ENCODE measurements at regions not wholly inside any gene's neighbourhood (a gene's known extent, or its start where the extent isn't known, plus 50 kb on each side); places are given as distances from the start of the nearest gene placed in this dataset.

DNA sequence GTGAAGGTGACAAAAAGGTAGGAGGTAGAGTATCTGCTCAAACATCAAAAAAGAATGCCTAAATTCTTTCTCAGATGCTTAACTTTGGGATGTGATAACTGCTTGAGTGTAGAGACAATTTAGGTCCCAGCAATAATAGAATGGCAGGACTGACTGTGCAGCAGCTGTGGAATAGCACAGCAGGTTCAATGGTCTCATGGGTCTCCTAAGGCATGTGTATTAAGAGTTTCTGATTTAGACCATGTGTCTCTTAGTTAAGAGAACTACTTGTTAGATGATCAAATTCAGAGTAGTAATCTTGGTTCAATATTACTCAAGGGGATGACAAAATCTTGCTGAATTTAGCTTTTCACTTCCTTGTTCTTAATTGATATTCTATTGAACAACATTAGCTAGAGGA is 72.0 kb downstream of the ALX1 start:
- Mint-ChIP-seq H3K9me3 (ENCODE audit: low read depth) (no peaks in the 10 kb centered on the region), H3K27ac (no peak overlapping the region), H3K4me3 (no peak overlapping the region), H3K4me1 (no peaks in the 10 kb centered on the region), H3K27me3 (no peaks in the 10 kb centered on the region), H3K36me3 (no peaks in the 10 kb centered on the region)
- CTCF ChIA-PET, result no interaction called here
- DNase-seq (no peak), ATAC-seq (no peak)

DNA sequence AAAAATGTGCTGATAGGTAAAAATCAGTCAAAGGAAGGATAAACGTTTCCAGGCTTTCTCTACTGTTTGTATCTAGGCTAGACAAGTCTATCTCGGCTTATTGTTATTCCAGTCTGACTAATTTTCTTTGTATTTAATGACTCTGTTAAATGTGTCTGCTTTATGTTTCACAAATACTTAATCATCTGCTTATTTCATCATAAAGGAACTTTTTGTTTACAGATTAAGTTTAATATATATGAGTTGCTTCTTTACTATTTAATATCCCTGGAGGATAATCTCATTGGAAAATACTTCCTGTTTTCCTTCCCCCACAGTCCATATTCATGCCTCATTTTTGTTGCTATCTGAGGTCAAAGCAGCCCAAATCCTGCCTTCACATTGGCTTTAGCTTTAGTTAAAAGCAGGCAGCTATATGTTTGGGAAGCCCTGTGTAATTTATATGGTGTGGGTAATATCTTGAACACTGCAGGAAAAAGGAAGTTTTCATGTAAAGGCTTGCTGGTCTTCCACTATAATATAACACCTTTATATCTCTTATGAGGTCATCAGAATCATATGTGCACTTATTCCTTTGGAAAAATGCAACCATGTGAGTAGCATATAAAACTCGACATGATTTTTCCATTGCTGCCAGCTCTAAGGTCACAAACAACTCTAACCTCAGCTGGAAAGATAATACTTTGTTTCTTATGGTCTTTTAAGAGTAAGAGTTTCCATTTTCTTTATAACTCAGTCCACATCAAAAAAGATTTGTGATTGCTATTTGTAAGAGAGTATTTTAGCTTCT is 76.8 kb downstream of the ALX1 start:
- Mint-ChIP-seq H3K27me3 (no peaks in the 10 kb centered on the region), H3K27ac (no peak overlapping the region), H3K36me3 (no peaks in the 10 kb centered on the region), H3K4me3 (no peak overlapping the region), H3K9me3 (ENCODE audit: low read depth) (peaks cover 4% of the 10 kb centered on the region), H3K4me1 (no peaks in the 10 kb centered on the region)
- ATAC-seq (no peak), DNase-seq (no peak)
- CTCF ChIA-PET, result no interaction called here

DNA sequence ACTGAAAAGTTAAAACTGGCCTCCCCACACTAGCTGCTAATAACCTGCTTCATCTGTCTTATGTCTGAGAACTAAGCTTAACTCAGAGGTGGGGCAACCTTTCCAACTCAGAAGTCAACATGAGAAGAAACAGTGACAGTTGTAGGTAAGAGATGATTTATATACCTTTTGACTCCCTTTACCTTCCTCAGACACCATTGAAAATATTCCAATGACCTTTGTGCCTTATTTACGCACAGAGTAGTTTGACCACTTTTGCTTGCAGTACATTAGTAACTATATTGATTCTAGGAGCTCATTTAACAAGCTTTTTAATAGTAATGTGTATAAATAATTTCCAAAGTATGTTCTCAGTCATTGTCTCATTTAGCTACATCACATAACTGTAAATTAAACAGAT is 77.6 kb downstream of the ALX1 start:
- no peak overlapping the region for H3K4me3 Mint-ChIP-seq
- no peak for ATAC-seq
- H3K36me3 Mint-ChIP-seq, result no peaks in the 10 kb centered on the region
- no peak overlapping the region for H3K27ac Mint-ChIP-seq
- CTCF ChIA-PET, result no interaction called here
- DNase-seq, result no peak
- H3K9me3 Mint-ChIP-seq (ENCODE audit: low read depth), result peaks cover 5% of the 10 kb centered on the region
- H3K27me3 Mint-ChIP-seq, result no peaks in the 10 kb centered on the region
- no peaks in the 10 kb centered on the region for H3K4me1 Mint-ChIP-seq

DNA sequence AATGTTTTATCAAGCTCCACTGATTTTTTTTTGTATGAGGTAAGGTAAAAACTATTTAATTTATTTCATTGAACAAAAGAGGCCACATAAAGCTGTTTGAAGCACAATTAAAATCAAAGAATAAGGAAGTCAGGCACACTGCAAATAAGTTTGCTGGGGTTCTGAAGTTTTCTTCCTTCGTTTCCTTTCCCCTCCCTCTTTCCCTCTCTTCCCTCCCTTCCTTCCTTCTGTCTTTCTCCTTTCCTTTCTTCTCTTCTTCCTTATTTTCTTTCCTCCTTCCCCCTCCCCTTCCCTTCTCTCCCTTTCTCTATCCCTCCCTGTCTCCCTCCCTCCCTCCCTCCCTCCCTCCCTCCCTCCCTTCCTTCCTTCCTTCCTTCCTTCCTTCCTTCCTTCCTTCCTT is 78.7 kb downstream of the ALX1 start:
- no peak overlapping the region for H3K4me3 Mint-ChIP-seq
- ATAC-seq (no peak), DNase-seq (no peak)
- peaks cover 5% of the 10 kb centered on the region for H3K9me3 Mint-ChIP-seq (ENCODE audit: low read depth)
- CTCF ChIA-PET, result no interaction called here
- no peaks in the 10 kb centered on the region for H3K27me3 Mint-ChIP-seq
- no peaks in the 10 kb centered on the region for H3K36me3 Mint-ChIP-seq
- no peaks in the 10 kb centered on the region for H3K4me1 Mint-ChIP-seq
- no peak overlapping the region for H3K27ac Mint-ChIP-seq

DNA sequence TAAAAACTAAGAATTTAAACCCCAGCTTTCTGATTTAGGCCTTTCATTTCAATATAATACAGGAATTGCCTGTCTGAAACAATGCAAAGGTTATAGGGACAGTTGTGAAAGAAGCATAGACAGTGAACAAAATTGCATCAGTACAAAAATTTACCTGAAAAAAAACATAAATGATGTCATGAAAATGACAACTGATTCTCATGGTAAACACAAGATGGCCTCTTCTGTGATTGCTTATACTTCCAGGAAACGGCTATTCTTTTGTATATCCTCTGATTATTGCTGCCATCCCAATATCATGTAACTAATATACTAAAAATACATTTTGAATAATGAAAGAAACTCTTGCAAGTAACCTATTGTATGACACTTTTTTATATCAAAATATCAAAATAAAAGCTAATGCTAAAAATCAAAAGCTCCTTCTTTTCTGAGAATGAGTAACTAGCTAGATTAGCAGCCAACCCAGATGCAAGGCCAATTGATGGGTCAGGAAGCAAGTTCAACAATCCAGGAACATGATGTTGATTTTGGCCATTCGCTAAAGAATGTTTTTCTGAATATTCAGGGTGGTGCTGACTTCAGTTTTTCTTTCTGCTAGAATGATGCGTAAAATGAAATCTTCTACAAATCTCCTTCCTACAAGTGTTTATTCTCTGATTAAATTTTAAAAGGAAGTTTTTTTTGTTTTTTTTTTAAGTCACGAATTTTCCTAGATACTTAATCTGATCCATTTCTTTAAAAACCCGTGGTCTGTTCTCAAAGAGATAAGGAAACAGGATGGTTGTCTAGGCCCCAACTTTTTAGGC is 83.6 kb downstream of the ALX1 start:
- CTCF ChIA-PET, result no interaction called here
- no peak for ATAC-seq
- Mint-ChIP-seq H3K27me3 (no peaks in the 10 kb centered on the region), H3K9me3 (ENCODE audit: low read depth) (peaks cover 5% of the 10 kb centered on the region), H3K36me3 (no peaks in the 10 kb centered on the region), H3K27ac (no peak overlapping the region), H3K4me3 (no peak overlapping the region), H3K4me1 (no peaks in the 10 kb centered on the region)
- DNase-seq, result no peak

DNA sequence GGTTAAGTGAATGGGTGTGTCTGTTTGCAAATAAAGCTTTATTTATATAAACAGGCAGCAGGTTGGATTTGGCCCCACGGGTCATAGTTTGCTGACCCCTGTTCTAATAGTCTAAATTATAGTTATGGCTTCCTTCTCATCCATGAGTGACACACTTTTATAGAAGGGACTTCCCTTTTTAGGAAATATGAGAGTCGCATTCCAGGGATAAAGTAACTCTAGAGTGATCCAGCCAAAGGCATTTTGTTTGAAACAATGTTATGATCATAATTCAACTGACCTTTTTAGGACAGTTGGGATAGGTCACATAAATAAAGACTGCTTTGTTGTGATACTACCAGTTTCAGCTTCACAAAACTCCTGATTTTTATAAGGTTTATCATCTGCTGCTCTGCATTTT is 87.9 kb downstream of the ALX1 start:
- ATAC-seq, result no peak
- no peaks in the 10 kb centered on the region for H3K27me3 Mint-ChIP-seq
- no peak overlapping the region for H3K27ac Mint-ChIP-seq
- CTCF ChIA-PET, result no interaction called here
- no peaks in the 10 kb centered on the region for H3K9me3 Mint-ChIP-seq (ENCODE audit: low read depth)
- H3K4me1 Mint-ChIP-seq, result no peaks in the 10 kb centered on the region
- H3K4me3 Mint-ChIP-seq, result no peak overlapping the region
- no peaks in the 10 kb centered on the region for H3K36me3 Mint-ChIP-seq
- no peak for DNase-seq

DNA sequence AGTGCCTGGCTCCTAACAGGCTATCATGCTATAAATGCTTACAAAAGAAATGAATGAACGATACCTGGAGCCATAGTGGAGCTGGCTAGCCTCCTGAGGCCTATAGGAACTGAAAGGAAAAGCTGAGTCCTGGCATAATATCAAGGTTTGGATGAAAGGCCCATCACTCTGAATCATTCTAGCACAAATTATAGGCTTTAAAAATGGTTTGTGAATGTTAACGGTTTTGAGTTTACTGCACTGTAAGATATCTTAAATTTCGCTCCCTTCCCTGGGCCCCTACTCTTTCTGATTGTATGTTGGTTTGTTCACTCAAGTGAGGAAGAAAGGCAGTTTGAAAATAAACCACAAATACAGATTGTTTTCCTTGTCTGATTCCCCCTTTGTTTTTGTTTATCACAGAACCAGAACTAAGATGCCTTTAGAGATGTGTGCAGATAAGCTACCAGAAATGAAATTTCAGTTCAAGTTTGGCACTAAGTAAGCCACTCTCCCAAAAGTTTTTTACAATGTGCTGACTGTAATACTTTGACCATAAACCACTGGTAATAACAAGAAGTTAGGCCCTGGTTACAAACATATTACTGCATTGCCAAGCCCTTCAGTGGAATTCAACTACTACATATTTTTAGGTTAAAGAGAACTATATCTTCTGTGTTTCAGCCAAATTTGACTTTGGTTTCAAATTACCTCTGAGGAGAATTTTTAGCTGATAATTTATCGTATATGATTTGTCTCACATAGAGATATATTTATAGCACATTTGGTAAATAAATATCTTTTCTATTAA is 89.5 kb downstream of the ALX1 start:
- H3K27ac Mint-ChIP-seq, result no peak overlapping the region
- ATAC-seq, result no peak
- H3K36me3 Mint-ChIP-seq, result no peaks in the 10 kb centered on the region
- H3K4me1 Mint-ChIP-seq, result no peaks in the 10 kb centered on the region
- no peak overlapping the region for H3K4me3 Mint-ChIP-seq
- CTCF ChIA-PET, result no interaction called here
- DNase-seq, result no peak
- H3K9me3 Mint-ChIP-seq (ENCODE audit: low read depth), result no peaks in the 10 kb centered on the region
- no peaks in the 10 kb centered on the region for H3K27me3 Mint-ChIP-seq

DNA sequence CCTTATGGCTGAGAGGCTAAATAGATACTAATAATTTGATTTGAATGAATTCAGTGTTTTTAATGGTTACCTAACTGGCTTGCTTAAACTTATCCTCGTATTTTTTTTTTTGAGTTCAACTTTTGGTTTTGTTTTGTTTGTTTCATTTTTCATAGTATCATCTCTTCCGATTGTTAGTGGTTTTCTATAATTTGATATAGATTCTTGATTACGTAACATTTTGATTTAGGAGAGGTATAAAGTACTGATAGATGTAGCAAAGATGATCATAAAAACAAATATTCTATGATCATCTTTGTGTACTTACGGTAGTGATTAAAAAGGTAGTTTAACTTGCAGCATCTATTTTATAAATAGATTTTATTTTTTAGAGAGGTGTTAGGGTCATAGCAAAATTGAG is 93.0 kb downstream of the ALX1 start:
- Mint-ChIP-seq H3K4me3 (no peak overlapping the region), H3K27me3 (no peaks in the 10 kb centered on the region), H3K4me1 (no peaks in the 10 kb centered on the region), H3K9me3 (ENCODE audit: low read depth) (peaks cover 3% of the 10 kb centered on the region), H3K27ac (no peak overlapping the region), H3K36me3 (no peaks in the 10 kb centered on the region)
- CTCF ChIA-PET, result no interaction called here
- ATAC-seq, result no peak
- no peak for DNase-seq

DNA sequence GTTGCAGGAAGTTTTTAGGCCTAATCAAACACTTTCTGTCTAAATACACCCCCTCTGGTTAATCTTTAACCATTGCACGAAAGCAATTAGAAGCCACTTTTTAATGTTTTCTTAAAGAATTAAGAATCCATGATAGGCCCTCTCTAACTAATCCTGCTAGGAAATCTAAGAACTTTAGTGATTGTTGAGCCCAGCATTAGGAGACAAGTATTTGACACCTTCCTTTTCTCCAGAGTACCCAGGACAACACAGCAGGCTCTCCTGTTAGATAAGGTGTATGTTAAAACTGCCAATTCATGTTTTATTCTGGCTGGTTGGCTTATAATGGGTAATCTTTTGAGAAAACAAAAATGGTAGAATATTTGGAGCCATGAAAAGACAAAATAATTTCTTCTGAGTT is 95.0 kb downstream of the ALX1 start:
- Mint-ChIP-seq H3K36me3 (no peaks in the 10 kb centered on the region), H3K9me3 (ENCODE audit: low read depth) (peaks cover 4% of the 10 kb centered on the region), H3K4me3 (no peak overlapping the region), H3K4me1 (no peaks in the 10 kb centered on the region), H3K27me3 (no peaks in the 10 kb centered on the region), H3K27ac (no peak overlapping the region)
- CTCF ChIA-PET, result no interaction called here
- DNase-seq (no peak), ATAC-seq (no peak)

DNA sequence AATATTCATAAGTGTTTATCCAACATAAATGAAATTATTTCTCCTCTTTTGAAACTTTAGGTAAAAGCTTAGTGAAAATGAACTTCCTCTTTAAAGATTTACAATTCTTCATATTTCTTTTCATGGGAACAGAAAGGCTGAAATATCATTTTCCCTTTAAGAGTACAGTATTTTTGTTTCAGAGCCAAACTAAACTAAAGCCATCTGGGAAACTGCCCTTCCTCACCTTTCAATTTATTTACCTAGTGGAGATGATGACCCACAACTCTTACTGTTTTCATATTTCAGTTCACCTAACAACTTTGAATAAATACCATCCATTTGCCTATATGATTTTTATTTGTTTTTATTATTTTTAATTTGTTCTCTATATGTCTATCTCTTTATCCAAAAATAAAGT is 105.4 kb downstream of the ALX1 start:
- CTCF ChIA-PET, result no interaction called here
- no peak overlapping the region for H3K27ac Mint-ChIP-seq
- H3K4me3 Mint-ChIP-seq, result no peak overlapping the region
- H3K9me3 Mint-ChIP-seq (ENCODE audit: low read depth), result peaks cover 2% of the 10 kb centered on the region
- no peaks in the 10 kb centered on the region for H3K4me1 Mint-ChIP-seq
- no peaks in the 10 kb centered on the region for H3K36me3 Mint-ChIP-seq
- DNase-seq (no peak), ATAC-seq (no peak)
- no peaks in the 10 kb centered on the region for H3K27me3 Mint-ChIP-seq

DNA sequence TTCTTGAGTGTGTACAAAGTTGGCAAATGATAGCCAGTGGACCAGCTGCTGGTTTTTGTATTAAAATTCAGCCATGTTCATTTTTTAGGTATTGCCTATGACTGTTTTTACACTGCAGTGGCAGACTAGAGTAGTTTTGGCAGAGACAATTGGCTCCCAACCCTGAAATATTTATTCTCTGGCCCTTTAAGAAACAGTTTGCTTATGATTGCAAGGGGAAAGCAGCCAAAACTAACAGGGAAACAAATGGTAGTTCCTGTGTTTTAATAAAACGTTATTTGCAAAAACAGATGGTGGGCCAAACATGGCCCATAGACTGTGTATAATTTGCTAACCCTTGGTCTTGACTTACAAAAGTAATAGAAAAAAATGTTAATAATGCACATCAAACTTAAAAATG is 110.2 kb downstream of the ALX1 start:
- ATAC-seq (no peak), DNase-seq (no peak)
- Mint-ChIP-seq H3K4me3 (no peak overlapping the region), H3K27me3 (no peaks in the 10 kb centered on the region), H3K36me3 (no peaks in the 10 kb centered on the region), H3K4me1 (no peaks in the 10 kb centered on the region), H3K27ac (no peak overlapping the region), H3K9me3 (ENCODE audit: low read depth) (no peaks in the 10 kb centered on the region)
- CTCF ChIA-PET, result no interaction called here

DNA sequence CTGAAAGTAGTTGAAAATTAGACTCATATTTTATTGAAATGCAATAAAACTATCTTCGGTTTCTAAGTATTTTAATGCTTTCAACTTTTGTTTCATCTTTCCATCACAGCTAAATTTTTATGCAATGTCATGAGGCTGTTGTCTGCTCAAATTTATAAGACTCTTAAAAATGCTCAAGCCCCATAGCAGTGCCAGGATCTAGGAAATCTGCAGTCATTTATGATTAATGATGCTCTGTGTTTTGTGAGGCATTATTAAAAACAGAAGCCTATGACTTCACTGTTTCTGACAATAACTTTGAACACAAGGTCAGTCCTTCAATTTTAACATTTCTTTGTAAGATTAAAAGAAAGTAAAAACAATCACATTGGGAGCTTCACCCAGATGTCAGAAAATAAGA is 112.5 kb downstream of the ALX1 start:
- Mint-ChIP-seq H3K9me3 (ENCODE audit: low read depth) (no peaks in the 10 kb centered on the region), H3K27ac (no peak overlapping the region), H3K27me3 (no peaks in the 10 kb centered on the region), H3K4me3 (no peak overlapping the region), H3K4me1 (no peaks in the 10 kb centered on the region), H3K36me3 (no peaks in the 10 kb centered on the region)
- DNase-seq (no peak), ATAC-seq (no peak)
- CTCF ChIA-PET, result no interaction called here

DNA sequence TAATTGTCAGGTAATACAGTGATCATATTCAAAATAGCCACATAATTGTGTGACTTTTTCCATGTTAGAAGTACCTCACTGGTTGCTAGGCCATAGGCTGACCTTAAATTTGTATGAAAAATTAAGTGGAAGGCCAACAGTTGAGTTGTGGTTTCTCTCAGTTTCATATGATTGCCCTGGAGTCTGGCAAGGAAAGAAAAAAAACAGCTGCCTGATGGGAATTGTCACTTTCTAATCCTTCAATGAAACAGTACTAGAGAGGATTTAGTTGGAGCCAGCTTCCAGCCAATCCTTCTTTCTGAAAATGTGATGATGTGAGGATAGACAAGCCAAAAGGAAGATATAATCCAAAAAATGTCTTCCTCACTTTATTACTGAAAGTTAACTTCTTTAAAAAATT is 113.6 kb downstream of the ALX1 start:
- H3K9me3 Mint-ChIP-seq (ENCODE audit: low read depth), result no peaks in the 10 kb centered on the region
- no peaks in the 10 kb centered on the region for H3K27me3 Mint-ChIP-seq
- CTCF ChIA-PET, result no interaction called here
- H3K36me3 Mint-ChIP-seq, result no peaks in the 10 kb centered on the region
- H3K4me1 Mint-ChIP-seq, result no peaks in the 10 kb centered on the region
- no peak for ATAC-seq
- no peak overlapping the region for H3K27ac Mint-ChIP-seq
- DNase-seq, result no peak
- no peak overlapping the region for H3K4me3 Mint-ChIP-seq

DNA sequence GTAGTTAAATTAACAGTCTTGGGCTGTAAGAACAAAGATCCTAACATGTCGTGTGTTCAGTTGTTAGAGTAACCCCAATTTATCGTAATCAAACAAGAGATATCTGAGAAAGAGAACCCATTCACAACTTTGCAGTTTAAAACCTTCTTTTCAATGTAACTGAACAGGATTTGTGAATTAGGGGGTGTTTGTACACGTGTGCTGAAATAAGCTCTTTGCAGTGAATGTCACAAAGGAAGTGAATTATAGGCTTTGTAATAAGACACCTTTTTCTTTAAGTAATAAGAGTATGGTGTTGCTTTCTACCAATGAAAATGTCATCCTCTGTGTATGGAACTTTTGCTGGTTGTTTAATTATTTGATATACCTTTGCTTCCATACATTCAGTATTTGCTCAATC is 114.0 kb downstream of the ALX1 start:
- no peak overlapping the region for H3K4me3 Mint-ChIP-seq
- no peaks in the 10 kb centered on the region for H3K36me3 Mint-ChIP-seq
- H3K9me3 Mint-ChIP-seq (ENCODE audit: low read depth), result no peaks in the 10 kb centered on the region
- no peak overlapping the region for H3K27ac Mint-ChIP-seq
- CTCF ChIA-PET, result no interaction called here
- DNase-seq (no peak), ATAC-seq (no peak)
- H3K4me1 Mint-ChIP-seq, result no peaks in the 10 kb centered on the region
- H3K27me3 Mint-ChIP-seq, result no peaks in the 10 kb centered on the region
